ENCODE measurements at regions not wholly inside any gene's neighbourhood (a gene's known extent, or its start where the extent isn't known, plus 50 kb on each side); places are given as distances from the start of the nearest gene placed in this dataset.

GRCh38 chr3:35488526-35488925, 150.8 kb upstream of the ARPP21 start:
- Mint-ChIP-seq H3K27me3 (no peaks in the 10 kb centered on the region), H3K9me3 (ENCODE audit: low read depth) (no peaks in the 10 kb centered on the region), H3K27ac (no peak overlapping the region), H3K4me3 (no peak overlapping the region), H3K36me3 (no peaks in the 10 kb centered on the region), H3K4me1 (ENCODE audit: low read depth) (no peaks in the 10 kb centered on the region)

GRCh38 chr3:35492841-35493240, 146.5 kb upstream of the ARPP21 start:
- no peaks in the 10 kb centered on the region for H3K9me3 Mint-ChIP-seq (ENCODE audit: low read depth)
- no peaks in the 10 kb centered on the region for H3K27me3 Mint-ChIP-seq
- no peaks in the 10 kb centered on the region for H3K36me3 Mint-ChIP-seq
- no peak overlapping the region for H3K4me3 Mint-ChIP-seq
- H3K4me1 Mint-ChIP-seq (ENCODE audit: low read depth) = no peaks in the 10 kb centered on the region
- H3K27ac Mint-ChIP-seq = no peak overlapping the region

- Mint-ChIP-seq H3K27me3 (no peaks in the 10 kb centered on the region), H3K27ac (no peak overlapping the region), H3K4me3 (no peak overlapping the region), H3K4me1 (ENCODE audit: low read depth) (no peaks in the 10 kb centered on the region), H3K9me3 (ENCODE audit: low read depth) (no peaks in the 10 kb centered on the region), H3K36me3 (no peaks in the 10 kb centered on the region)
Measured at GRCh38 chr3:35498506-35499210, 140.7 kb upstream of the ARPP21 start.

GRCh38 chr3:35500641-35501350, 138.5 kb upstream of the ARPP21 start:
- Mint-ChIP-seq H3K36me3 (no peaks in the 10 kb centered on the region), H3K4me3 (no peak overlapping the region), H3K4me1 (ENCODE audit: low read depth) (no peaks in the 10 kb centered on the region), H3K27me3 (no peaks in the 10 kb centered on the region), H3K27ac (no peak overlapping the region), H3K9me3 (ENCODE audit: low read depth) (no peaks in the 10 kb centered on the region)

DNA sequence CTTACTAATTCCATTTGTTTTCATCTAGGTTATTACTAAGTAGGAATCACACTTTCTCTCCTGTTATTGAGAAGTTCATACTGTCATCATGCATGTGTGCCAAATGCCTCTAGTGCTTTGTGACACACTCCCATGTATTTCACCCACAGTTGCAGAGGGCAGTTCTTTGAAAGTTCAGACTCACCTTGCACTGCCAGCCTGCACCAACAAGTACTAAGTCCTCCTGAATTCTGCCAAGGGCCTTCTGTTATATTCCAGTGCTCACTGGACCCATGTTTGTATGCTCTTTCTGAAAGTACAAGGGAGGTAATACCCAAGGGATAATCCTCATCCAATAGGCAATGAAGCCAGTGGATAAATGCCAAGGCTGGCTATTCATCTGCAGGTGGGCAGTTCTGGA, 136.6 kb upstream of the ARPP21 start:
- H3K9me3 Mint-ChIP-seq (ENCODE audit: low read depth) = no peaks in the 10 kb centered on the region
- H3K27ac Mint-ChIP-seq = no peak overlapping the region
- no peak overlapping the region for H3K4me3 Mint-ChIP-seq
- no peaks in the 10 kb centered on the region for H3K27me3 Mint-ChIP-seq
- H3K36me3 Mint-ChIP-seq = no peaks in the 10 kb centered on the region
- H3K4me1 Mint-ChIP-seq (ENCODE audit: low read depth) = no peaks in the 10 kb centered on the region

- H3K4me3 Mint-ChIP-seq = no peak overlapping the region
- no peaks in the 10 kb centered on the region for H3K27me3 Mint-ChIP-seq
- H3K36me3 Mint-ChIP-seq = no peaks in the 10 kb centered on the region
- no peaks in the 10 kb centered on the region for H3K4me1 Mint-ChIP-seq (ENCODE audit: low read depth)
- H3K27ac Mint-ChIP-seq = no peak overlapping the region
- no peaks in the 10 kb centered on the region for H3K9me3 Mint-ChIP-seq (ENCODE audit: low read depth)
Measured at GRCh38 chr3:35505181-35505580, 134.1 kb upstream of the ARPP21 start.

GRCh38 chr3:35505772-35506171, 133.6 kb upstream of the ARPP21 start:
- H3K9me3 Mint-ChIP-seq (ENCODE audit: low read depth) = no peaks in the 10 kb centered on the region
- H3K36me3 Mint-ChIP-seq = no peaks in the 10 kb centered on the region
- no peaks in the 10 kb centered on the region for H3K27me3 Mint-ChIP-seq
- no peak overlapping the region for H3K27ac Mint-ChIP-seq
- no peak overlapping the region for H3K4me3 Mint-ChIP-seq
- no peaks in the 10 kb centered on the region for H3K4me1 Mint-ChIP-seq (ENCODE audit: low read depth)

- H3K9me3 Mint-ChIP-seq (ENCODE audit: low read depth) = peaks cover 5% of the 10 kb centered on the region
- H3K27ac Mint-ChIP-seq = no peak overlapping the region
- no peaks in the 10 kb centered on the region for H3K36me3 Mint-ChIP-seq
- H3K4me1 Mint-ChIP-seq (ENCODE audit: low read depth) = no peaks in the 10 kb centered on the region
- H3K4me3 Mint-ChIP-seq = no peak overlapping the region
- no peaks in the 10 kb centered on the region for H3K27me3 Mint-ChIP-seq
Measured at GRCh38 chr3:35519936-35520335, 119.4 kb upstream of the ARPP21 start.

DNA sequence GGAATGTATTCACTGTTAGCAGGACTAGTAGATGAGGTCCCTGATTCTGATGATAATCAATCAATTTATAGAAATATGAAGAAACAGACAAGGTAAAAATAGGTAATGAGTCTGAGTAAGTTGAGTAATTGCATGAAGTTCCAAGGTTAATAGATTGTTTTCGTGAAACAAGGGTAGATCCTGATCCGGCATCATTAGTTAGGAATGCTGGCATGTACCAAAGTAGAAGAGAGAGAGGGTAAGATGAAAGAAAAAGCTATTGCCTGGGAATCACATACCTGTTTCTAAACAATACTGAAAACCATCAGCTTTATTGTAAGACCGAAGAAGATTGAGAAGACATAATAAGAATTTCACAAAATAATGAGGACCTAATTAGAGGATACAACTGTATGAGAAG, 118.1 kb upstream of the ARPP21 start:
- Mint-ChIP-seq H3K4me3 (no peak overlapping the region), H3K9me3 (ENCODE audit: low read depth) (peaks cover 5% of the 10 kb centered on the region), H3K27ac (no peak overlapping the region), H3K27me3 (no peaks in the 10 kb centered on the region), H3K4me1 (ENCODE audit: low read depth) (no peaks in the 10 kb centered on the region), H3K36me3 (no peaks in the 10 kb centered on the region)

- H3K36me3 Mint-ChIP-seq = no peaks in the 10 kb centered on the region
- H3K27ac Mint-ChIP-seq = no peak overlapping the region
- peaks cover 5% of the 10 kb centered on the region for H3K9me3 Mint-ChIP-seq (ENCODE audit: low read depth)
- no peak overlapping the region for H3K4me3 Mint-ChIP-seq
- H3K4me1 Mint-ChIP-seq (ENCODE audit: low read depth) = no peaks in the 10 kb centered on the region
- no peaks in the 10 kb centered on the region for H3K27me3 Mint-ChIP-seq
Measured at GRCh38 chr3:35522450-35522849, 116.9 kb upstream of the ARPP21 start.

- no peaks in the 10 kb centered on the region for H3K4me1 Mint-ChIP-seq (ENCODE audit: low read depth)
Measured at GRCh38 chr3:35523074-35523473, 116.3 kb upstream of the ARPP21 start.

DNA sequence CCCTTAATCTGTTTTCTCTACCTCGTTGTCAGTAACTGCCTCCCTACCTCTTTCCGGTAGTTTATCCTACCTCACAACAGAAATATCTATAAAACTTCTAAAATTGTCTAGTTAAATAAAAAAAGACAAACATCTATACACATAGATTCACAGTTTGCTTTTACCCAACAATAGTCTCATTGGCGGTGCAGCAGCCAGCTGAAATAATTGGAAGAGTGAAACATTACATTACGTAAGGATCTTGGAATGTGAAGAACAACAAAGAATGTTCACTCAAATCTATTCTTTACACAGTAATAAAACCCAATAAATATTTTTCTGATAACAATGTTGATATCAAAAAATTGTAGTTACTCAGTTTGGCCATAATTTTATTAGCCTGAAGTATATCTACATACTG, 115.5 kb upstream of the ARPP21 start:
- H3K4me3 Mint-ChIP-seq = no peak overlapping the region
- no peak overlapping the region for H3K27ac Mint-ChIP-seq
- H3K27me3 Mint-ChIP-seq = no peaks in the 10 kb centered on the region
- H3K9me3 Mint-ChIP-seq (ENCODE audit: low read depth) = peaks cover 3% of the 10 kb centered on the region
- no peaks in the 10 kb centered on the region for H3K36me3 Mint-ChIP-seq
- H3K4me1 Mint-ChIP-seq (ENCODE audit: low read depth) = no peaks in the 10 kb centered on the region

More at GRCh38 chr3:35523074-35523473, 116.3 kb upstream of the ARPP21 start:
- Mint-ChIP-seq H3K9me3 (ENCODE audit: low read depth) (peaks cover 3% of the 10 kb centered on the region), H3K4me3 (no peak overlapping the region), H3K27me3 (no peaks in the 10 kb centered on the region), H3K27ac (no peak overlapping the region), H3K36me3 (no peaks in the 10 kb centered on the region)

DNA sequence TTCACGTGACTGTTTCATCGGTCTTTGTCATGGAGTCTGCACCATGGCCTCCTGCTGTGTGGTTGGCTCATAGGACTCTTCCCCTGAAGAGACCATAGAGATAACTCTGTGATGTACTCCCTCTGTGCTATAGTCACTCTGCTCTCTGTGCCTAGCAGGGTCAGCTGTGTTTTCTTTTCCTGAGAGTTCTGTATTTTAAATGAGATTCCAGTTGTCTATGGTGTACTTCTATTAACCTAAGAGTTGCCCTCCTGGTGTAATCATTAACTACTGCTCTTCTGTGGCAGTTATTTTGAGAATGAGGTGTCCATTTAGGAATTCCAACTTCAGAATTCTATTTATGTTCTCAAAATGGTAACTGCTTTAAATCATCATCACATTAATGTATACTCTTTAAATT, 114.5 kb upstream of the ARPP21 start:
- Mint-ChIP-seq H3K9me3 (ENCODE audit: low read depth) (peaks cover 3% of the 10 kb centered on the region), H3K27ac (no peak overlapping the region), H3K4me1 (ENCODE audit: low read depth) (no peaks in the 10 kb centered on the region), H3K36me3 (no peaks in the 10 kb centered on the region), H3K4me3 (no peak overlapping the region), H3K27me3 (no peaks in the 10 kb centered on the region)

DNA sequence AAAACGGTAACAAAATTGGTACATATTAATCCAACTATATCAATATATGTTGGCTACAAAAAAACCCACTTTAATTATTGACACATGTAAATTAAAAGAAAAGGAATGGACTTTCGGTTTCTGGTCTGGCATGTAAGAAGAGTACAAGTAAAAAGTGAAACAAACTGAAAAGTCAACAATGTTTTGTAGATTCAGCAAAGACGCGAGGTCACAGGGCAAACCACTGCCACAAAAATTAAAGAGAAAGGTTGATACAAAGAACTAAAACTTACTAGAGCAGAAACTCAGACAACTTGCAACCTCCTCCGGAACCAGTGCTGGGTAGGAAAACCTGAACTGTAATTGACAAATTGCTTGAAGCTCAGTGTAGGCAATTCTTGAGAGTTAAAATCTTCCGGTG, 110.6 kb upstream of the ARPP21 start:
- H3K36me3 Mint-ChIP-seq = no peaks in the 10 kb centered on the region
- H3K27me3 Mint-ChIP-seq = no peaks in the 10 kb centered on the region
- no peaks in the 10 kb centered on the region for H3K4me1 Mint-ChIP-seq (ENCODE audit: low read depth)
- no peak overlapping the region for H3K4me3 Mint-ChIP-seq
- no peak overlapping the region for H3K27ac Mint-ChIP-seq
- peaks cover 3% of the 10 kb centered on the region for H3K9me3 Mint-ChIP-seq (ENCODE audit: low read depth)

GRCh38 chr3:35529337-35529736, 110.0 kb upstream of the ARPP21 start:
- Mint-ChIP-seq H3K4me1 (ENCODE audit: low read depth) (no peaks in the 10 kb centered on the region), H3K27me3 (no peaks in the 10 kb centered on the region), H3K4me3 (no peak overlapping the region)

DNA sequence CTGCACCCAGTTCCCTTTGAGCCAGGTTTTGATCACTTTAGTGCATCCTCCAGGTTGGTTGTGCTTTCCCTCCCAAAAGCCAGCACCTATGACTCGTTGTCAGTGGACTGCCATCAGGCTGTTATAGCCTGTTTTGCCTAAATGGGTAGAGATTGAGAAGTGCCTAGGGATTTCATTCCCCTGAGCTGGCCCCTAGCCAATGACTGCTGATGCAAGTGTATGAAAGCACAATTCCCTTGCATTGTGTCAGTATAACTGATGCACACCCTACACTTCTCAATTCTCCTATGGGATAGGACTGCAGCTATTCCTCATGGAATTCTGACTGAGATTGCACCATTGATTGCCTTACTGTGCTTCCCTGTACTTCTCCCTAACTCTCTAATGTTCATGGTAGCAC, 102.1 kb upstream of the ARPP21 start:
- no peak overlapping the region for H3K27ac Mint-ChIP-seq
- H3K27me3 Mint-ChIP-seq = peaks cover 2% of the 10 kb centered on the region
- no peak overlapping the region for H3K4me3 Mint-ChIP-seq
- no peaks in the 10 kb centered on the region for H3K9me3 Mint-ChIP-seq (ENCODE audit: low read depth)
- H3K36me3 Mint-ChIP-seq = no peaks in the 10 kb centered on the region
- H3K4me1 Mint-ChIP-seq (ENCODE audit: low read depth) = no peaks in the 10 kb centered on the region

More at GRCh38 chr3:35529337-35529736, 110.0 kb upstream of the ARPP21 start:
- Mint-ChIP-seq H3K9me3 (ENCODE audit: low read depth) (peaks cover 3% of the 10 kb centered on the region), H3K36me3 (no peaks in the 10 kb centered on the region), H3K27ac (no peak overlapping the region)

Data from activated naive CD8-positive, alpha-beta T cell (primary cell).